NCI-H748 treated with DMSO at 0.1 percent for 48 hours (cell line): ENCODE measurements at regions not wholly inside any gene's neighbourhood (a gene's known extent, or its start where the extent isn't known, plus 50 kb on each side); places are given as distances from the start of the nearest gene placed in this dataset.

Experiments
- DNase-seq: peaks from one replicate; lab custom pipeline; 2025; lab: John Stamatoyannopoulos, UW

- DNase-seq = no peak
These were observed 426.0 kb upstream of the RARB start for GRCh38 chr3:25002052-25002451.

- no peak for DNase-seq
These were observed 419.9 kb upstream of the RARB start for GRCh38 chr3:25007974-25008658.

- DNase-seq = no peak
These were observed 418.4 kb upstream of the RARB start for GRCh38 chr3:25009665-25010064.

- no peak for DNase-seq
These were observed 412.5 kb upstream of the RARB start for GRCh38 chr3:25015599-25015998.

GRCh38 chr3:25018909-25019308 is 409.2 kb upstream of the RARB start:
- no peak for DNase-seq

- no peak for DNase-seq
These were observed 408.6 kb upstream of the RARB start for GRCh38 chr3:25019506-25019905.

GRCh38 chr3:25021816-25022215 is 406.2 kb upstream of the RARB start:
- DNase-seq = no peak

GRCh38 chr3:25023876-25024275 is 404.2 kb upstream of the RARB start:
- no peak for DNase-seq

GRCh38 chr3:25025236-25025635 is 402.8 kb upstream of the RARB start:
- DNase-seq = no peak

GRCh38 chr3:25027650-25028049 is 400.4 kb upstream of the RARB start:
- no peak for DNase-seq

- no peak for DNase-seq
These were observed 398.2 kb upstream of the RARB start for GRCh38 chr3:25029820-25030219.

GRCh38 chr3:25032344-25032743 is 395.7 kb upstream of the RARB start:
- DNase-seq = no peak

- no peak for DNase-seq
These were observed 394.5 kb upstream of the RARB start for GRCh38 chr3:25033407-25034029.

GRCh38 chr3:25035526-25035925 is 392.5 kb upstream of the RARB start:
- no peak for DNase-seq

- DNase-seq = no peak
These were observed 391.4 kb upstream of the RARB start for GRCh38 chr3:25036633-25037032.

- DNase-seq = no peak
These were observed 391.0 kb upstream of the RARB start for GRCh38 chr3:25037049-25037547.

GRCh38 chr3:25038271-25038670 is 389.8 kb upstream of the RARB start:
- DNase-seq = no peak

- no peak for DNase-seq
These were observed 389.1 kb upstream of the RARB start for GRCh38 chr3:25038922-25039321.

- no peak for DNase-seq
These were observed 387.3 kb upstream of the RARB start for GRCh38 chr3:25040748-25041147.

GRCh38 chr3:25041871-25042584 is 386.0 kb upstream of the RARB start:
- no peak for DNase-seq

- no peak for DNase-seq
These were observed 384.9 kb upstream of the RARB start for GRCh38 chr3:25043177-25043576.

GRCh38 chr3:25043749-25044148 is 384.3 kb upstream of the RARB start:
- DNase-seq = no peak
